ENCODE measurements at regions not wholly inside any gene's neighbourhood (a gene's known extent, or its start where the extent isn't known, plus 50 kb on each side); places are given as distances from the start of the nearest gene placed in this dataset.
A peak's percentile ranks its signal among the peaks of the same experiment; 100 is the strongest.

- Histone ChIP-seq H3K9me3 (no peaks in the 10 kb centered on the region), H3K27ac (no peak overlapping the region), H3K27me3 (no peaks in the 10 kb centered on the region), H3K4me1 (no peaks in the 10 kb centered on the region), H3K36me3 (no peaks in the 10 kb centered on the region), H3K4me3 (no peak overlapping the region)
- intact Hi-C loops (cut with DNase I): no loop called here
- no peak for DNase-seq
- 85% methylated on average over 6 of the region's 6 CpGs for WGBS (ENCODE audit: insufficient coverage, low coverage, low lambda C conversion rate, missing lambda C conversion rate)
- TF ChIP-seq CTCF (IDR thresholded peaks at IDR 0.05) (no peak), POLR2A (IDR thresholded peaks at IDR 0.05) (no peak)
- no peak for ATAC-seq
Measured at GRCh38 chr1:82329226-82329625, 528.5 kb downstream of the ADGRL2 start.

GRCh38 chr1:82323144-82323841 lies 522.6 kb downstream of the ADGRL2 start:
- no peaks in the 10 kb centered on the region for H3K9me3 ChIP-seq
- WGBS (ENCODE audit: insufficient coverage, low coverage, low lambda C conversion rate, missing lambda C conversion rate): 62% methylated on average over 3 of the region's 3 CpGs
- TF ChIP-seq CTCF (IDR thresholded peaks at IDR 0.05) (no peak), POLR2A (IDR thresholded peaks at IDR 0.05) (no peak)
- H3K4me3 ChIP-seq: no peak overlapping the region
- peaks cover 0 to 9% (median 0%) of the 10 kb centered on the region in 4 donors for H3K4me1 ChIP-seq
- no peaks in the 10 kb centered on the region for H3K36me3 ChIP-seq
- DNase-seq (no peak), ATAC-seq (peak; percentile 66 to 88 (median 84))
- intact Hi-C loops (cut with DNase I): no loop called here
- no peaks in the 10 kb centered on the region for H3K27me3 ChIP-seq
- H3K27ac ChIP-seq: no peak overlapping the region

DNA sequence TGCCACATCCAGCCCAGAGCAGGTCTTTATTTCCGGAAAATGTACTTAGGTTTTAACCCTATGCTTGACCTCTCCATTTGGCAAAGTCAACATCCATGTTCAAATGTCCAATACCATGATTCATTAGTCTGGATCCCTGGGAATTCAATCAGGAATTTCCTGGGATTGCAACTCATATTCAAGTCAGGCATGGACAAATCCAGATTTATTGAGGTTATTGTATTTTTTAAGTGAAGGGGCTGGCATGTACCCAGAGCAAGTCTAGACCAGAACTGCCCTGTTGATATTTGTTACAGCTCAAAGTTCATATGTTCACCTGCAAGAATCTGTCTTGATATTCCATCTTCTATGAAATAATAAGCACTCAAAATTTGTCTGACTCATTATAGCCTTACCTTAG lies 521.1 kb downstream of the ADGRL2 start:
- H3K27ac ChIP-seq: no peak overlapping the region
- intact Hi-C loops (cut with DNase I): no loop called here
- TF ChIP-seq CTCF (IDR thresholded peaks at IDR 0.05) (no peak), POLR2A (IDR thresholded peaks at IDR 0.05) (no peak)
- H3K4me3 ChIP-seq: no peak overlapping the region
- no peaks in the 10 kb centered on the region for H3K27me3 ChIP-seq
- DNase-seq (no peak), ATAC-seq (no peak)
- peaks cover 0 to 9% (median 0%) of the 10 kb centered on the region in 4 donors for H3K4me1 ChIP-seq
- no peaks in the 10 kb centered on the region for H3K36me3 ChIP-seq
- H3K9me3 ChIP-seq: no peaks in the 10 kb centered on the region
- WGBS (ENCODE audit: insufficient coverage, low coverage, low lambda C conversion rate, missing lambda C conversion rate): 33% methylated on average over 1 of the region's 1 CpG

GRCh38 chr1:82319546-82319945 lies 518.8 kb downstream of the ADGRL2 start:
- no peak for DNase-seq
- no peak for ATAC-seq
- Histone ChIP-seq H3K27ac (no peak overlapping the region), H3K27me3 (no peaks in the 10 kb centered on the region), H3K9me3 (no peaks in the 10 kb centered on the region), H3K36me3 (no peaks in the 10 kb centered on the region), H3K4me3 (no peak overlapping the region), H3K4me1 (peaks cover 0 to 9% (median 0%) of the 10 kb centered on the region in 4 donors)
- intact Hi-C loops (cut with DNase I): no loop called here
- TF ChIP-seq CTCF (IDR thresholded peaks at IDR 0.05) (no peak), POLR2A (IDR thresholded peaks at IDR 0.05) (no peak)

GRCh38 chr1:82318921-82319320 lies 518.2 kb downstream of the ADGRL2 start:
- Histone ChIP-seq H3K4me1 (peaks cover 0 to 9% (median 0%) of the 10 kb centered on the region in 4 donors), H3K4me3 (no peak overlapping the region), H3K27me3 (no peaks in the 10 kb centered on the region), H3K27ac (no peak overlapping the region), H3K36me3 (no peaks in the 10 kb centered on the region), H3K9me3 (no peaks in the 10 kb centered on the region)
- TF ChIP-seq POLR2A (IDR thresholded peaks at IDR 0.05): no peak
- TF ChIP-seq CTCF (IDR thresholded peaks at IDR 0.05): no peak
- DNase-seq (no peak), ATAC-seq (no peak)
- WGBS (ENCODE audit: insufficient coverage, low coverage, low lambda C conversion rate, missing lambda C conversion rate): 66% methylated on average over 2 of the region's 2 CpGs
- intact Hi-C loops (cut with DNase I): no loop called here

Data from right lobe of liver (tissue), 6 donors.